ENCODE measurements at regions not wholly inside any gene's neighbourhood (a gene's known extent, or its start where the extent isn't known, plus 50 kb on each side); places are given as distances from the start of the nearest gene placed in this dataset.

- POLR2A ChIA-PET, result no interaction called here
- CTCF ChIA-PET, result interaction anchor here (2.1 kb wide), 1 partner anchor 15 kb away, joined by 9 read pairs; no protein-coding TSS in a partner anchor
Measured at GRCh38 chr6:103107985-103108384, 1714.5 kb downstream of the GRIK2 start.

More at GRCh38 chr6:103107985-103108384, 1714.5 kb downstream of the GRIK2 start:
- H3K4me3 ChIP-seq (ENCODE audit: low read depth in 2 of 2, low read length in 1 of 2), result no peak overlapping the region
- H3K27me3 ChIP-seq (ENCODE audit: insufficient read depth), result no peaks in the 10 kb centered on the region
- H4K20me1 ChIP-seq (ENCODE audit: insufficient read depth), result no peaks in the 10 kb centered on the region
- H3F3A ChIP-seq (replicated peaks; ENCODE audit: insufficient read depth), result no peaks in the 10 kb centered on the region
- DNase-seq, result no peak
- no peaks in the 10 kb centered on the region for H3K36me3 ChIP-seq (replicated peaks in 1 of 2; ENCODE audit: control insufficient read depth in 1 of 2, insufficient read depth in 2 of 2, low read length in 1 of 2)
- H3K4me2 ChIP-seq, result no peak overlapping the region
- no peak overlapping the region; a peak in 1 of 4 replicates for H3K27ac ChIP-seq (ENCODE audit: low read depth in 2 of 2, low read length in 1 of 2)
- no peaks in the 10 kb centered on the region for H3K79me2 ChIP-seq (ENCODE audit: insufficient read depth)
- H3K9me3 ChIP-seq, result no peaks in the 10 kb centered on the region
- H2AFZ ChIP-seq (ENCODE audit: low read depth), result no peak overlapping the region
- H3K9ac ChIP-seq, result no peak overlapping the region
- no peaks in the 10 kb centered on the region for H3K9me2 ChIP-seq
- no peak for TF ChIP-seq MEF2A (IDR thresholded peaks at IDR 0.05; ENCODE audit: borderline replicate concordance, low read depth)
- no peak for TF ChIP-seq FOXM1 (IDR thresholded peaks at IDR 0.05; ENCODE audit: low read depth)
- TF ChIP-seq REST (IDR thresholded peaks at IDR 0.05; ENCODE audit: low read depth, low read length), result no peak
- TF ChIP-seq FOSL2 (IDR thresholded peaks at IDR 0.05; ENCODE audit: borderline replicate concordance, low read depth), result no peak
- no peak for TF ChIP-seq TAF1 (IDR thresholded peaks at IDR 0.05; ENCODE audit: borderline replicate concordance, low read depth, low read length)
- no peak for TF ChIP-seq JUND (IDR thresholded peaks at IDR 0.05)
- TF ChIP-seq GATA2 (CRISPR knock-in tag; IDR thresholded peaks at IDR 0.05), result no peak
- no peak for TF ChIP-seq MAX (IDR thresholded peaks at IDR 0.05; ENCODE audit: low read depth)
- no peak for TF ChIP-seq CTCF (IDR thresholded peaks at IDR 0.05)
- TF ChIP-seq RCOR1 (IDR thresholded peaks at IDR 0.05; ENCODE audit: low read length), result no peak
- TF ChIP-seq RFX5 (IDR thresholded peaks at IDR 0.05; ENCODE audit: low read length), result no peak
- no peaks in the 10 kb centered on the region for H3K4me1 ChIP-seq (ENCODE audit: control insufficient read depth in 1 of 2, insufficient read depth in 2 of 2, low read depth in 1 of 2, low read length in 1 of 2)
